NCI-H1694 (cell line): ENCODE measurements at regions not wholly inside any gene's neighbourhood (a gene's known extent, or its start where the extent isn't known, plus 50 kb on each side); places are given as distances from the start of the nearest gene placed in this dataset.

Experiments used
- DNase-seq: peaks from one replicate; lab custom pipeline; 2025; lab: John Stamatoyannopoulos, UW

- no peak for DNase-seq
Observed at GRCh38 chr7:47663851-47664250, 81.9 kb upstream of the TNS3 start.

- DNase-seq = no peak
Observed at GRCh38 chr7:47663213-47663612, 81.3 kb upstream of the TNS3 start.

- DNase-seq = no peak
Observed at GRCh38 chr7:47661051-47661714, 79.3 kb upstream of the TNS3 start.

GRCh38 chr7:47659664-47660462 lies 78.0 kb upstream of the TNS3 start:
- DNase-seq = no peak

GRCh38 chr7:47658886-47659635 lies 77.2 kb upstream of the TNS3 start:
- DNase-seq = no peak

GRCh38 chr7:47657126-47657525 lies 75.2 kb upstream of the TNS3 start:
- DNase-seq = no peak

GRCh38 chr7:47654672-47655298 lies 72.9 kb upstream of the TNS3 start:
- DNase-seq = no peak

GRCh38 chr7:47653550-47654411 lies 71.9 kb upstream of the TNS3 start:
- DNase-seq = no peak

GRCh38 chr7:47652591-47652990 lies 70.7 kb upstream of the TNS3 start:
- no peak for DNase-seq

- no peak for DNase-seq
Observed at GRCh38 chr7:47651355-47652317, 69.7 kb upstream of the TNS3 start.

- DNase-seq = no peak
Observed at GRCh38 chr7:47649919-47650318, 68.0 kb upstream of the TNS3 start.

- DNase-seq = no peak
Observed at GRCh38 chr7:47648275-47648925, 66.5 kb upstream of the TNS3 start.

- no peak for DNase-seq
Observed at GRCh38 chr7:47647918-47648250, 66.0 kb upstream of the TNS3 start.

- no peak for DNase-seq
Observed at GRCh38 chr7:47647181-47647917, 65.4 kb upstream of the TNS3 start.

GRCh38 chr7:47643716-47644400 lies 61.9 kb upstream of the TNS3 start:
- no peak for DNase-seq

- DNase-seq = no peak
Observed at GRCh38 chr7:47640265-47640664, 58.4 kb upstream of the TNS3 start.

GRCh38 chr7:47639495-47640110 lies 57.7 kb upstream of the TNS3 start:
- no peak for DNase-seq

- no peak for DNase-seq
Observed at GRCh38 chr7:47638679-47639315, 56.9 kb upstream of the TNS3 start.
